HL-60 (cell line): ENCODE measurements at regions not wholly inside any gene's neighbourhood (a gene's known extent, or its start where the extent isn't known, plus 50 kb on each side); places are given as distances from the start of the nearest gene placed in this dataset.

Source experiments
- DNase-seq, 2 experiments: peaks; one replicate each; pipeline ENCODE4 v3.0.0-alpha.2; 2010 to 2020; ENCODE audit warnings: low read depth in 1 of 2, low spot score in 1 of 2
- H3K27ac ChIP-seq: fragments of 250-450 bp; sonication (Bioruptor Pico); replicated peaks from 2 replicates; pipeline ENCODE4 v1.5.1; 2020; ENCODE audit warnings: mild to moderate bottlenecking, moderate library complexity
- H3K27me3 ChIP-seq: fragments of 250-450 bp; sonication (Bioruptor Pico); 2 replicates; pipeline ENCODE4 v1.5.1; 2021; ENCODE audit warnings: mild to moderate bottlenecking, moderate library complexity; ENCODE audit not compliant: insufficient read depth, poor library complexity, severe bottlenecking
- H3K4me3 ChIP-seq: replicated peaks from 2 replicates; pipeline ENCODE4 v1.5.1; 2011; ENCODE audit warnings: mild to moderate bottlenecking, control low read depth, low read length; ENCODE audit not compliant: insufficient read depth
- GABPA ChIP-seq: IDR thresholded peaks from 2 replicates; pipeline ENCODE4 v1.6.1; 2012; ENCODE audit warnings: low read depth
- POLR2AphosphoS5 ChIP-seq: IDR thresholded peaks from 2 replicates; pipeline ENCODE4 v1.6.1; 2012; ENCODE audit warnings: low read depth
- SPI1 ChIP-seq: IDR thresholded peaks from 2 replicates; pipeline ENCODE4 v1.6.1; 2012; ENCODE audit warnings: low read depth, mild to moderate bottlenecking, borderline replicate concordance
- TF ChIP-seq, protein P1 (sequence below): IDR thresholded peaks from one replicate; pipeline ENCODE4 v1.5.1; 2011; ENCODE audit warnings: low read length, control low read depth, inconsistent platforms; ENCODE audit not compliant: insufficient read depth
- TF ChIP-seq, protein P2 (sequence below): IDR thresholded peaks from 2 replicates; pipeline ENCODE4 v1.6.1; 2012; ENCODE audit warnings: low read depth; ENCODE audit not compliant: insufficient replicate concordance

DNA sequence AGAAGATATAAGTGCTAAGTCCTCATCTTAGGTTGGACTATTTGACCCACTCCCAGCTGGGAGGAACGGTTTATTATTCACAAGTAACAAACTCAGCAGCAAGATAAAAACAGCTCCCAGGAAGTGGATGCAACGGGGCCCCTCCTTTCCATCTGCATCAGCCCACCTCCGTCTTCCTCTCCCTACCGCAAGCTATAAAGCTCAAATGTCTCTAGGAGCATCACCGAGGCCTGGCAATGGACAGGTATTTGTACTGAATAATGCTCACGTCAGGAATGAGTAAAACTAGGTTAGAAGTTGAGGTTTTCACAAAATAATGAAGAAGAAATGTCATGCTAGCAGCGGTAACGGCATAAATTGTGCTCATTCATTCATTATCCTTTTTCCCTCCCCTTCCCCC lies 408.7 kb upstream of the PSMD7 start:
- DNase-seq = no peak
- TF ChIP-seq SPI1 (no peak), GABPA (no peak), POLR2AphosphoS5 (no peak)
- TF ChIP-seq, protein P1, sequence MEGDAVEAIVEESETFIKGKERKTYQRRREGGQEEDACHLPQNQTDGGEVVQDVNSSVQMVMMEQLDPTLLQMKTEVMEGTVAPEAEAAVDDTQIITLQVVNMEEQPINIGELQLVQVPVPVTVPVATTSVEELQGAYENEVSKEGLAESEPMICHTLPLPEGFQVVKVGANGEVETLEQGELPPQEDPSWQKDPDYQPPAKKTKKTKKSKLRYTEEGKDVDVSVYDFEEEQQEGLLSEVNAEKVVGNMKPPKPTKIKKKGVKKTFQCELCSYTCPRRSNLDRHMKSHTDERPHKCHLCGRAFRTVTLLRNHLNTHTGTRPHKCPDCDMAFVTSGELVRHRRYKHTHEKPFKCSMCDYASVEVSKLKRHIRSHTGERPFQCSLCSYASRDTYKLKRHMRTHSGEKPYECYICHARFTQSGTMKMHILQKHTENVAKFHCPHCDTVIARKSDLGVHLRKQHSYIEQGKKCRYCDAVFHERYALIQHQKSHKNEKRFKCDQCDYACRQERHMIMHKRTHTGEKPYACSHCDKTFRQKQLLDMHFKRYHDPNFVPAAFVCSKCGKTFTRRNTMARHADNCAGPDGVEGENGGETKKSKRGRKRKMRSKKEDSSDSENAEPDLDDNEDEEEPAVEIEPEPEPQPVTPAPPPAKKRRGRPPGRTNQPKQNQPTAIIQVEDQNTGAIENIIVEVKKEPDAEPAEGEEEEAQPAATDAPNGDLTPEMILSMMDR = no peak
- TF ChIP-seq, protein P2, sequence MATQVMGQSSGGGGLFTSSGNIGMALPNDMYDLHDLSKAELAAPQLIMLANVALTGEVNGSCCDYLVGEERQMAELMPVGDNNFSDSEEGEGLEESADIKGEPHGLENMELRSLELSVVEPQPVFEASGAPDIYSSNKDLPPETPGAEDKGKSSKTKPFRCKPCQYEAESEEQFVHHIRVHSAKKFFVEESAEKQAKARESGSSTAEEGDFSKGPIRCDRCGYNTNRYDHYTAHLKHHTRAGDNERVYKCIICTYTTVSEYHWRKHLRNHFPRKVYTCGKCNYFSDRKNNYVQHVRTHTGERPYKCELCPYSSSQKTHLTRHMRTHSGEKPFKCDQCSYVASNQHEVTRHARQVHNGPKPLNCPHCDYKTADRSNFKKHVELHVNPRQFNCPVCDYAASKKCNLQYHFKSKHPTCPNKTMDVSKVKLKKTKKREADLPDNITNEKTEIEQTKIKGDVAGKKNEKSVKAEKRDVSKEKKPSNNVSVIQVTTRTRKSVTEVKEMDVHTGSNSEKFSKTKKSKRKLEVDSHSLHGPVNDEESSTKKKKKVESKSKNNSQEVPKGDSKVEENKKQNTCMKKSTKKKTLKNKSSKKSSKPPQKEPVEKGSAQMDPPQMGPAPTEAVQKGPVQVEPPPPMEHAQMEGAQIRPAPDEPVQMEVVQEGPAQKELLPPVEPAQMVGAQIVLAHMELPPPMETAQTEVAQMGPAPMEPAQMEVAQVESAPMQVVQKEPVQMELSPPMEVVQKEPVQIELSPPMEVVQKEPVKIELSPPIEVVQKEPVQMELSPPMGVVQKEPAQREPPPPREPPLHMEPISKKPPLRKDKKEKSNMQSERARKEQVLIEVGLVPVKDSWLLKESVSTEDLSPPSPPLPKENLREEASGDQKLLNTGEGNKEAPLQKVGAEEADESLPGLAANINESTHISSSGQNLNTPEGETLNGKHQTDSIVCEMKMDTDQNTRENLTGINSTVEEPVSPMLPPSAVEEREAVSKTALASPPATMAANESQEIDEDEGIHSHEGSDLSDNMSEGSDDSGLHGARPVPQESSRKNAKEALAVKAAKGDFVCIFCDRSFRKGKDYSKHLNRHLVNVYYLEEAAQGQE = no peak
- Histone ChIP-seq H3K4me3 (no peak overlapping the region), H3K27me3 (peaks cover 21% of the 10 kb centered on the region), H3K27ac (no peak overlapping the region)

DNA sequence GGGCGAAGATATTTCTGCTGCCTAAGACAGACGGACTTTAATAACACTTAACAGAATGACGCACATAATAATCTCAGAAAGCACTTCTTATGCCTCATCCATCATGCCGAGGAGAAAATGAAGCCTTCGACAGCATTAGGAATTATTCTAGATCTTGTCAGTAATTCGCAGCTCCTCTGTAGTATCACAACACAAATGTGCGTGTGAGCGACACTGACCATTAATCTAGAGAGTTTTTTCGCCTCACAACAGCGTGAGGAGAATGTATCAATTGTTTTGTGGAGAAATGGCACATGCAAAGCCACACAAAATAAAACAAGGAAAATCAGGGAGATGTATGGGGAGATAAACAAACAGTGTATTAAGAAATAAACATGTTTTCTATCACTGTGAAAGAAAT lies 410.2 kb upstream of the PSMD7 start:
- H3K27ac ChIP-seq = no peak overlapping the region
- no peak for TF ChIP-seq SPI1
- no peak for TF ChIP-seq GABPA
- no peak for TF ChIP-seq POLR2AphosphoS5
- H3K4me3 ChIP-seq = no peak overlapping the region
- peaks cover 13% of the 10 kb centered on the region for H3K27me3 ChIP-seq
- no peak for DNase-seq

DNA sequence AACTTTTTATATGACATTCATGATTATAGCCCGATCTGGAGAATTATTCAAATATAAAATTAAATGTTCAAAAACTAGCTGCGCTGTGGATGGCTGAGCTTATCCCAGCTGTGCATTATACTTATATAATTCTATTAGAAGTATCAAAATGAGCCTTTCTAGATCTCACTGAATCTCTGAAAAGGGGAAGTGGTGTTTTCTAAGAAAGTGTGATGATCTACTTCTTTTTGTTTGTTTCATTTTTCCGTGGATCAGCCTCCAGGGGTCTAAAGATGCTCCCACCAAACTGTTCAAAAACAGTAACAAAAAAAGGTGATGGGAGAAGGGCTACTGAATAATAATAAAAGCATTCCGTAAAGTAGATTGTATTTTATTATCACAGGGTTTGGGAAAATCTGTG lies 411.3 kb upstream of the PSMD7 start:
- TF ChIP-seq SPI1 = peak; percentile 71
- TF ChIP-seq, protein P2 = no peak
- peaks cover 5% of the 10 kb centered on the region for H3K27me3 ChIP-seq

DNA sequence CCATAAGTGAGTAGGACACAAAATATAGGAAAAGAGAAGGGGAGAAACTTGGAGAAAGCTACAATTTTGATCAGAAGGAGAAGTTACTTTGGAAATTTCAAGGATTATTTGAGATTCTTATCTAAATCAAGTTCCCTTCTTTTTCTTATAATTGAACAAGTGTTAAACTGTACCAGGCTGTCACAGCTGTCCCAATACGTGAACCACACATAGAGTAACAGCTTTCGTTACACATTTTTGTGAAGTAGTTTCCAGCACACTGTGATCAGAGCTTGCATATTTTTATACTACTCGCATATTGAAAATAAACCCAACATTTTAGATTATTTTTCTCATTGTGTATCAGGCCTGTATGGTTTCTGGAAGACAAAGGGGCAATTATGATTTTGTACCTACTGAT lies 412.8 kb upstream of the PSMD7 start:
- Histone ChIP-seq H3K27me3 (peaks cover 3% of the 10 kb centered on the region), H3K27ac (no peak overlapping the region), H3K4me3 (no peak overlapping the region)
- no peak for DNase-seq
- TF ChIP-seq, protein P1 = no peak
- TF ChIP-seq SPI1 = no peak
- TF ChIP-seq POLR2AphosphoS5 = no peak
- TF ChIP-seq GABPA = no peak
- TF ChIP-seq, protein P2 = no peak

More for the DNA sequence above, 411.3 kb upstream of the PSMD7 start:
- Histone ChIP-seq H3K4me3 (no peak overlapping the region), H3K27ac (no peak overlapping the region)
- no peak for DNase-seq
